Thoracic aorta (tissue), 2 donors: ENCODE measurements at regions not wholly inside any gene's neighbourhood (a gene's known extent, or its start where the extent isn't known, plus 50 kb on each side); places are given as distances from the start of the nearest gene placed in this dataset.

Source experiments
- ATAC-seq: fragments of 150-250 bp; one replicate; pipeline ENCODE4 v1.8.0; 2017; ENCODE audit warnings: low read depth; ENCODE audit not compliant: insufficient number of reproducible peaks, low FRiP score
- DNase-seq: peaks from one replicate; pipeline ENCODE4 v3.0.0-alpha.2; 2020; ENCODE audit warnings: low spot score
- H3K27ac ChIP-seq, 2 donors: fragments of 200-600 bp; sonication (generic); 1 replicate in 1 of 2; 2 replicates in 1 of 2; pipeline ENCODE4 v1.5.1; 2016; ENCODE audit warnings: mild to moderate bottlenecking in 2 of 2, moderate library complexity in 2 of 2
- H3K27me3 ChIP-seq: fragments of 200-600 bp; sonication (generic); replicated peaks from 2 replicates; pipeline ENCODE4 v1.6.0; 2016; ENCODE audit warnings: mild to moderate bottlenecking; ENCODE audit not compliant: insufficient read depth
- H3K36me3 ChIP-seq: fragments of 200-600 bp; sonication (generic); one replicate; pipeline ENCODE4 v1.5.1; 2016
- H3K4me1 ChIP-seq, 2 donors: fragments of 200-600 bp; sonication (generic); 1 replicate in 1 of 2; 2 replicates in 1 of 2; pipeline versions ENCODE4 v1.5.1 to v1.6.0; 2016; ENCODE audit warnings: low read depth in 2 of 2, mild to moderate bottlenecking in 1 of 2; ENCODE audit not compliant: control insufficient read depth in 1 of 2
- H3K4me3 ChIP-seq: fragments of 200-600 bp; sonication (generic); 2 replicates; pipeline ENCODE4 v1.5.1; 2016; ENCODE audit warnings: mild to moderate bottlenecking
- H3K9me3 ChIP-seq: fragments of 200-600 bp; sonication (generic); 2 replicates; pipeline ENCODE4 v1.5.1; 2016
- CTCF ChIP-seq: fragments of 200-600 bp; sonication (generic); IDR thresholded peaks from one replicate; pipeline ENCODE4 v1.5.1; 2019; ENCODE audit warnings: antibody characterized with exemption

- ATAC-seq (no peak), DNase-seq (no peak)
- Histone ChIP-seq H3K4me3 (no peak overlapping the region), H3K27me3 (no peaks in the 10 kb centered on the region), H3K36me3 (no peaks in the 10 kb centered on the region), H3K4me1 (no peaks in the 10 kb centered on the region), H3K9me3 (no peaks in the 10 kb centered on the region), H3K27ac (no peak overlapping the region)
- TF ChIP-seq CTCF, result no peak
Observed at GRCh38 chr12:14275886-14276285, 89.6 kb upstream of the ATF7IP start.

- Histone ChIP-seq H3K4me3 (no peak overlapping the region), H3K4me1 (no peaks in the 10 kb centered on the region), H3K9me3 (no peaks in the 10 kb centered on the region), H3K27ac (no peak overlapping the region), H3K27me3 (no peaks in the 10 kb centered on the region), H3K36me3 (no peaks in the 10 kb centered on the region)
- DNase-seq, result no peak
- no peak for ATAC-seq
- no peak for TF ChIP-seq CTCF
Observed at GRCh38 chr12:14278294-14278953, 87.1 kb upstream of the ATF7IP start.

- H3K36me3 ChIP-seq, result no peaks in the 10 kb centered on the region
- no peaks in the 10 kb centered on the region for H3K4me1 ChIP-seq
- H3K9me3 ChIP-seq, result no peaks in the 10 kb centered on the region
- H3K4me3 ChIP-seq, result no peak overlapping the region
- no peak for TF ChIP-seq CTCF
- H3K27ac ChIP-seq, result no peak overlapping the region
- no peaks in the 10 kb centered on the region for H3K27me3 ChIP-seq
- DNase-seq (no peak), ATAC-seq (no peak)
Observed at GRCh38 chr12:14279845-14280244, 85.6 kb upstream of the ATF7IP start.

GRCh38 chr12:14280921-14281320, 84.6 kb upstream of the ATF7IP start:
- H3K27me3 ChIP-seq, result no peaks in the 10 kb centered on the region
- TF ChIP-seq CTCF, result no peak
- DNase-seq, result no peak
- no peak overlapping the region for H3K27ac ChIP-seq
- no peaks in the 10 kb centered on the region for H3K4me1 ChIP-seq
- no peaks in the 10 kb centered on the region for H3K36me3 ChIP-seq
- ATAC-seq, result no peak
- H3K4me3 ChIP-seq, result no peak overlapping the region
- H3K9me3 ChIP-seq, result no peaks in the 10 kb centered on the region

- Histone ChIP-seq H3K4me1 (no peaks in the 10 kb centered on the region), H3K36me3 (no peaks in the 10 kb centered on the region), H3K27me3 (no peaks in the 10 kb centered on the region), H3K27ac (no peak overlapping the region), H3K4me3 (no peak overlapping the region), H3K9me3 (no peaks in the 10 kb centered on the region)
- TF ChIP-seq CTCF, result no peak
- ATAC-seq (no peak), DNase-seq (no peak)
Observed at GRCh38 chr12:14281539-14281938, 83.9 kb upstream of the ATF7IP start.
